ENCODE measurements at regions not wholly inside any gene's neighbourhood (a gene's known extent, or its start where the extent isn't known, plus 50 kb on each side); places are given as distances from the start of the nearest gene placed in this dataset.

GRCh38 chr3:88209356-88209755 lies 59.6 kb downstream of the C3orf38 start:
- ATAC-seq (no peak), DNase-seq (ENCODE audit: low read depth, low spot score) (no peak)
- Histone ChIP-seq H3K27me3 (ENCODE audit: control insufficient read depth, insufficient read depth, low read length) (no peaks in the 10 kb centered on the region), H3K27ac (ENCODE audit: low read length) (no peak overlapping the region), H3K4me1 (ENCODE audit: control insufficient read depth, insufficient read depth, low read length) (no peaks in the 10 kb centered on the region), H3K4me3 (ENCODE audit: low read depth in 2 of 2, low read length in 2 of 2) (no peak overlapping the region), H3K9me3 (ENCODE audit: control insufficient read depth, insufficient read depth, low read depth, low read length) (no peaks in the 10 kb centered on the region), H3K36me3 (ENCODE audit: control insufficient read depth, insufficient read depth, low read length) (no peaks in the 10 kb centered on the region)
- POLR2A ChIA-PET, result no interaction called here
- no TSS peak for BruUV-seq (replicated peaks)
- intact Hi-C loops (cut with micrococcal nuclease; ENCODE audit: unreplicated experiment), result loop anchor here (10.0 kb wide), 1 partner anchor 1975 kb away; no protein-coding TSS in a partner anchor
- CTCF ChIA-PET, result no interaction called here
- in situ Hi-C loops (cut with HindIII; ENCODE audit: low pct_unique_long_range_greater_than_20kb, low sequenced_read_pairs), result no loop called here
- TF ChIP-seq SIN3A (IDR thresholded peaks at IDR 0.05; ENCODE audit: borderline replicate concordance, insufficient read depth, low read depth, low read length) (no peak), REST (IDR thresholded peaks at IDR 0.05; ENCODE audit: insufficient read depth in 1 of 2, low read depth in 2 of 2, low read length in 1 of 2) (no peak), POLR2AphosphoS5 (IDR thresholded peaks at IDR 0.05; ENCODE audit: low read depth, low read length) (no peak), TCF7L2 (IDR thresholded peaks at IDR 0.05; ENCODE audit: low read depth, low read length) (no peak), CTCF (IDR thresholded peaks at IDR 0.05) (no peak)

- ATAC-seq, result no peak
- H3K36me3 ChIP-seq (ENCODE audit: control insufficient read depth, insufficient read depth, low read length), result no peaks in the 10 kb centered on the region; the same call in 1 of the 2 replicates
- ChIA-PET POLR2A (no interaction called here), CTCF (no interaction called here)
- no peaks in the 10 kb centered on the region for H3K4me1 ChIP-seq (ENCODE audit: control insufficient read depth, insufficient read depth, low read length)
- intact Hi-C loops (cut with micrococcal nuclease; ENCODE audit: unreplicated experiment), result no loop called here
- DNase-seq (ENCODE audit: low read depth, low spot score), result no peak
- no peak overlapping the region for H3K4me3 ChIP-seq (ENCODE audit: low read depth in 2 of 2, low read length in 2 of 2)
- no TSS peak for BruUV-seq (replicated peaks)
- H3K9me3 ChIP-seq (ENCODE audit: control insufficient read depth, insufficient read depth, low read depth, low read length), result no peaks in the 10 kb centered on the region
- no peaks in the 10 kb centered on the region for H3K27me3 ChIP-seq (ENCODE audit: control insufficient read depth, insufficient read depth, low read length)
- no peak for TF ChIP-seq REST (IDR thresholded peaks at IDR 0.05; ENCODE audit: insufficient read depth in 1 of 2, low read depth in 2 of 2, low read length in 1 of 2)
- in situ Hi-C loops (cut with HindIII; ENCODE audit: low pct_unique_long_range_greater_than_20kb, low sequenced_read_pairs), result no loop called here
- H3K27ac ChIP-seq (ENCODE audit: low read length), result no peak overlapping the region
These were observed 61.5 kb downstream of the C3orf38 start for GRCh38 chr3:88211096-88211890.

All from Panc1 (cell line).